ENCODE measurements at regions not wholly inside any gene's neighbourhood (a gene's known extent, or its start where the extent isn't known, plus 50 kb on each side); places are given as distances from the start of the nearest gene placed in this dataset.

DNA sequence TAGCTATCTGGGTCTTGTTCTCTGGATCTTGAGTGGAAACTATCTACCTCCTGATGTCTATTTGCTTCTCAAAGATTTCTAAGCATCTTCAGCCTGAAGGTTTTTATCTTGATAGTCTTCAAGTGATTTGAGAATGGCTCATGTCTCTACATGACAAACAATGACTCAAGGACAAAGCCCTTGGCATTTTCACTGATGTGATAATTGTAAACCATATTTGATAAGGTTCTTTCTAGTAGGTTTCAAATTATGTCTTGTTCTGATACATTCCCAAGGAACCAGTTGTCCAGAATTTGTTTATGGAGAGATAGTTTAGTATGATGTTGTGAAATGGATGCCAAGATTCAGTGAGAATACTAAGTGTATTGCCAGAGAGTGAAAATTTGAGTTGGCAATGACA lies 1079.3 kb upstream of the CDH9 start:
- TF ChIP-seq CTCF (IDR thresholded peaks at IDR 0.05) = no peak
- TF ChIP-seq POLR2AphosphoS5 (IDR thresholded peaks at IDR 0.05) = no peak
- TF ChIP-seq POLR2A (IDR thresholded peaks at IDR 0.05; ENCODE audit: low read depth) = no peak
